GM12875 (cell line): ENCODE measurements at regions not wholly inside any gene's neighbourhood (a gene's known extent, or its start where the extent isn't known, plus 50 kb on each side); places are given as distances from the start of the nearest gene placed in this dataset.

Experiments
- H3K4me3 ChIP-seq: one replicate; pipeline ENCODE4 v1.5.1; 2011; ENCODE audit warnings: low read depth, low read length, control low read depth
- CTCF ChIP-seq: IDR thresholded peaks from 2 replicates; pipeline ENCODE4 v1.5.1; 2011; ENCODE audit warnings: low read depth, mild to moderate bottlenecking, control low read depth, inconsistent platforms, low read length, moderate library complexity, borderline replicate concordance; ENCODE audit not compliant: insufficient read depth

GRCh38 chr11:41879214-41879613 lies 419.8 kb upstream of the LRRC4C start:
- H3K4me3 ChIP-seq = no peak overlapping the region
- no peak for TF ChIP-seq CTCF

- no peak overlapping the region for H3K4me3 ChIP-seq
- no peak for TF ChIP-seq CTCF
Measured at GRCh38 chr11:41895081-41895480, 435.6 kb upstream of the LRRC4C start.

GRCh38 chr11:41897991-41898390 lies 438.5 kb upstream of the LRRC4C start:
- no peak for TF ChIP-seq CTCF
- no peak overlapping the region for H3K4me3 ChIP-seq

GRCh38 chr11:41917900-41918299 lies 458.4 kb upstream of the LRRC4C start:
- no peak overlapping the region for H3K4me3 ChIP-seq
- TF ChIP-seq CTCF = no peak

GRCh38 chr11:41920374-41920773 lies 460.9 kb upstream of the LRRC4C start:
- TF ChIP-seq CTCF = no peak
- no peak overlapping the region for H3K4me3 ChIP-seq

- TF ChIP-seq CTCF = no peak
- H3K4me3 ChIP-seq = no peak overlapping the region
Measured at GRCh38 chr11:41921746-41922390, 462.4 kb upstream of the LRRC4C start.

GRCh38 chr11:41926339-41926738 lies 466.9 kb upstream of the LRRC4C start:
- no peak overlapping the region for H3K4me3 ChIP-seq
- TF ChIP-seq CTCF = no peak
